ENCODE measurements at regions not wholly inside any gene's neighbourhood (a gene's known extent, or its start where the extent isn't known, plus 50 kb on each side); places are given as distances from the start of the nearest gene placed in this dataset.

GRCh38 chr5:110267714-110268113, 458.8 kb downstream of the TMEM232 start:
- TF ChIP-seq GATA1 (IDR thresholded peaks at IDR 0.05; ENCODE audit: low read depth, low read length) (no peak), POLR2A (IDR thresholded peaks at IDR 0.05; ENCODE audit: low read length) (no peak)
